Pancreas (tissue), 10 donors: ENCODE measurements at regions not wholly inside any gene's neighbourhood (a gene's known extent, or its start where the extent isn't known, plus 50 kb on each side); places are given as distances from the start of the nearest gene placed in this dataset.

Source experiments
- ATAC-seq, 4 donors: fragments of 200-7000 bp; cut with Tn5 transposase; one replicate each; pipeline versions ENCODE4 v1.8.0 to v1.9.1; 2020; ENCODE audit warnings: mild to moderate bottlenecking in 4 of 4, moderate library complexity in 4 of 4
- DNase-seq, 6 donors: peaks; one replicate each; pipeline ENCODE4 v3.0.0-alpha.2; 2020
- FAIRE-seq: peaks from 2 replicates; lab custom pipeline; 2012; peaks lifted over from hg19 to GRCh38; lab: Jason Lieb, UNC
- H3K27ac ChIP-seq, 4 donors: fragments of 200-600 bp; sonication (generic); 1 replicate in 3 of 4; 2 replicates in 1 of 4; pipeline versions ENCODE4 v1.5.0 to v1.8.0; 2020
- H3K27me3 ChIP-seq, 4 donors: fragments of 200-600 bp; one replicate each; pipeline ENCODE4 v1.8.0; 2021
- H3K36me3 ChIP-seq, 3 donors: fragments of 200-600 bp; sonication (generic) in 1 of 3; one replicate each; pipeline versions ENCODE4 v1.5.0 to v1.8.0; 2020 to 2021
- H3K4me1 ChIP-seq, 3 donors: fragments of 200-600 bp; one replicate each; pipeline ENCODE4 v1.8.0; 2021
- H3K4me3 ChIP-seq, 4 donors: fragments of 200-600 bp; sonication (generic) in 2 of 4; one replicate each; pipeline versions ENCODE4 v1.5.0 to v1.8.0; 2020 to 2021
- H3K9me3 ChIP-seq, 4 donors: fragments of 200-600 bp; one replicate each; pipeline ENCODE4 v1.8.0; 2021
- CTCF ChIP-seq, 4 donors: fragments of 200-600 bp; sonication (generic) in 3 of 4; IDR thresholded peaks; one replicate each; pipeline versions ENCODE4 v1.5.0 to v1.8.0; 2021; ENCODE audit warnings: antibody characterized with exemption in 4 of 4
- WGBS, 2 donors: extraction: QIAGEN DNeasy Blood & Tissue Kit; methylation state at CpG; one replicate each; pipeline ENCODE4 v1.1.7; 2013; 5-methylcytosine and 5-hydroxymethylcytosine counted together
- intact Hi-C, 3 donors: fragments of 100-400 bp; cut with DNase I; formaldehyde crosslinking; loops; one replicate each; pipeline versions ENCODE4 v1.11.1 to v1.14.2; 2022
- donor health status: healthy with polysubstance abuse.
- donor health status: DM: no; HTN: no; CAD: no; lungs with moderate emphysema.
- donor health status: DM: no; HTN: no; CAD: no.
- donor health status: control.
- donor health status: control.
- donor health status: Bipolar disorder and iron deficiency.
- donor health status: DM: yes; HTN: yes; CAD: no.
- donor health status: DM: no; HTN: no; CAD: no.
- donor health status: DM: no; HTN: no; CAD: no.
- donor health status: DM: yes; HTN: yes; CAD: no.

DNA sequence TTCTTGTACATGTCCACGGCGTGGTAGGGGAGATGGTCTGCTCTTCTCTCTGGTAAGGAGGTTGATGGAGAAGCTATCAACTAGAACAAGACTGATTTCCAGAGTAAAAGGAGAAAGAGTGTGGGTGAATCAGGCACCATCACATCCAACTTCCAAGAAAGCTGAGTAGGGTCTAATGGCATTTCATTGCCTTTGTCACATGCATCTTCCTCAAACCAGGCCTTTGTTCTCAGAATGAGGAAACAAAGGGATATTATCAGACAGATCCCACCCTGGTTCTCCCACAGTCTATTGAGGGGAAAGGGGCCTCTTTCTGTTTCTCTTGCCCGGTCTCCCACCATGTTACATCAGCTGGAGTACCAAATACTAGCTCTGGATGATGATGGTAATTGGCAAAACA is 160.2 kb upstream of the RBPJ start:
- H3K27me3 ChIP-seq = no peaks in the 10 kb centered on the region
- ATAC-seq (no peak), FAIRE-seq (no peak), DNase-seq (no peak)
- no peak for TF ChIP-seq CTCF (IDR thresholded peaks at IDR 0.05)
- no peaks in the 10 kb centered on the region for H3K36me3 ChIP-seq
- no peaks in the 10 kb centered on the region for H3K9me3 ChIP-seq
- H3K4me1 ChIP-seq = no peaks in the 10 kb centered on the region
- no peak overlapping the region for H3K27ac ChIP-seq
- no peak overlapping the region for H3K4me3 ChIP-seq
- WGBS, 2 donors = 98% methylated on average over 3 of the region's 3 CpGs
- intact Hi-C loops = no loop called here

DNA sequence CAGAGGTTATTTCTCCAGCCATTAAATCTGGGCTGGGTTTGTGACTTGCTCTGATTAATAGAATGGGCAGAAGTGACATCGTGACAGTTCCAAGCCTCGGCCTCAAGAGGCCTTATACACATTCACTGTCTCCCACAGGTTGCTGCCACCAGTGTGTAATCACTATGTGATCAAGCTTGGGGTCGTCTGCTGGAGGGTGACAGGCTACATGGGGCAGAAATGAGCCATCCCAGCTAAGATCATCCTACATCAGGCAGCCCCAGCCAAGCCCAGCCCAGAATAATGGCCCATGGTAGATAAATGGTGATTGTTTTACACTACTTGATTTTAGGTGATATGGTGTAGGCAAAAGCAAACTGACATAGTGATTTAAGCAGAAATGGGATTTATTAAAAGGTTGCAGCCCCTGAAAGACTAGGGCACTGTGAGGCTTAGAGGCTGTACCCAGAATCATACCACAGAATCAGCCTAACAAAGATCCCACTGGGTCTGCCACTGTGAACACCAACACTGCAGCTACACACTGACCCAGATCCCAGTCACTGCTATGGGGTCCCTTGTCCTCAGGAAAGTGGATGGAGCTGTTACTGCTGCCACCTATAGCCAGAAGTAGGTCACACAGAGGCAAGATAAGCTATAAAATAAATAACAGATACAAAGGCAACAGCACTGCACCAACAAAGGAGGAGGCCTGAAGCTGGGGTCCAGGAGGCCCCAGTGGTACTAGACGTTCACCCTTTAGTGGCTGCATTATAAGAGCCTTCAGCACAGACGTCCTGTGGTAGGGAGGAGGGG is 159.6 kb upstream of the RBPJ start:
- intact Hi-C loops = no loop called here
- no peak for FAIRE-seq
- no peak overlapping the region for H3K27ac ChIP-seq
- no peak for DNase-seq
- ATAC-seq = peak in 3 of 4 donors; percentile 32 to 69 (median 56)
- no peak overlapping the region for H3K4me3 ChIP-seq
- no peaks in the 10 kb centered on the region for H3K27me3 ChIP-seq
- no peaks in the 10 kb centered on the region for H3K4me1 ChIP-seq
- no peak for TF ChIP-seq CTCF (IDR thresholded peaks at IDR 0.05)
- H3K36me3 ChIP-seq = no peaks in the 10 kb centered on the region
- no peaks in the 10 kb centered on the region for H3K9me3 ChIP-seq
- 75 to 76% methylated on average over 5 of the region's 5 CpGs for WGBS, 2 donors

DNA sequence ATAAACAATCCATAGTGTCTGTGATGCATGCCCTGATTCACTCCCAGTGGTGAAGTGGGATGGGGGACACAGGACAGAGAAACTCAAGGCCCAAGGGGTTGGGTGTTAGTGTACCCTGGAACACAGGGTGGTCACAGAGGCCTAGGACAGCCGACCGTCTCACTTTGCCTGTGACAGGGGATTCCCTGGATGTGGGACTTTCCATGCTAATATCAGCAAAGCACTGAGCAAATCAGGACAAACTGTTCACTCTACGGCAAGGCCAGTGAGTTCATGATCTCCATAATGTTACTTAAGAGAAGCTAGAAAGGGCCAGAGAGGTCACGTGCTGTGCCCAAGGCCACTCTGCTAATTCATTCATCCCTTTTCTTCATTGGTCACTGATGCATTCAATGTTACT is 158.7 kb upstream of the RBPJ start:
- no peak for TF ChIP-seq CTCF (IDR thresholded peaks at IDR 0.05)
- no peak overlapping the region for H3K4me3 ChIP-seq
- FAIRE-seq (no peak), ATAC-seq (peak in 1 of 4 donors; percentile 76), DNase-seq (no peak)
- H3K27me3 ChIP-seq = no peaks in the 10 kb centered on the region
- H3K36me3 ChIP-seq = no peaks in the 10 kb centered on the region
- WGBS, 2 donors = 70 to 73% methylated on average over 4 of the region's 4 CpGs
- H3K27ac ChIP-seq = no peak overlapping the region
- H3K9me3 ChIP-seq = no peaks in the 10 kb centered on the region
- intact Hi-C loops = no loop called here
- no peaks in the 10 kb centered on the region for H3K4me1 ChIP-seq

DNA sequence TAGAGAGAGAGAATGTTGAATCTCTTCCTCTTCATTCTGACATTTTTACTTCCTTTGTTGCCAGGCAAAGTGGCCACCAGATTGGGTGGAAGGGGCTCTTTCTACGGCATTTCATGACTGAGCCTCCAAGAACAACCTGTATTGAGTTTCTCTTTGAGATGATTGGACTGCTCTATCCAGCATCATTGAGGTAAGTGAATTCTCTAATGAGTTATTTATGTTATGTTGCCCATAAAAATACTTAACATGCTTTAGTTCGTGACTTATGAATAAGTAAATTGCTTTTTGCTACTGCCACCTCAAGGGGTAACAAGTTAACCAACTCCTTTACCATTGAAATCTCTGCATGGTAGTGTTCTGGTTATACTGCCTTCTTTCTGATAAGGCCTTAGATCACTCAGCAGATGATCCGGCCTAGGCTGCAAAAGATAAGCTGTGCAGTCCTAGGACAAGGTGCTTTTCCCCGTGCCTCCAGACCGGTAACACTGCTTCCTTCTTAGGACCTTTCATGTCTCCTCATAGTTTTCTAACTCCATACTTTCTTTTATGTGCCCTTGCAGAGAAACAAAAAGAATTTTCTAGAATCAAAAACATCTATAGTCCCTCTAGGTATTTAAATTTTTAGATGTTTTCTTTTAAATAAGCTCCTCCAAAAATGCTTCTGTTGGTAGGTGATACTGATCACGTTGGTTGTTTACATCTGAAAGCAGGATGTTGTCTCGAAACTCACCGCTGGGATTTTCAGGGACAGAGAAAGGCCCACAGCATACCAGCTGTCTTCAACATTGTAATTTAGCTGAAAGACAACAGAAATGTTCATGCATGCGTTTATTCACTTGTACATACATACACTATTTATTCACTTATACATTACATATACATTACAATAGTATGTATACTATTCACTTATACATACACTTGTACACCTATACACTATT is 157.1 kb upstream of the RBPJ start:
- intact Hi-C loops = no loop called here
- H3K36me3 ChIP-seq = no peaks in the 10 kb centered on the region
- no peak overlapping the region for H3K27ac ChIP-seq
- FAIRE-seq (no peak), DNase-seq (no peak), ATAC-seq (no peak)
- no peaks in the 10 kb centered on the region for H3K9me3 ChIP-seq
- TF ChIP-seq CTCF (IDR thresholded peaks at IDR 0.05) = no peak
- H3K4me3 ChIP-seq = no peak overlapping the region
- no peaks in the 10 kb centered on the region for H3K4me1 ChIP-seq
- no peaks in the 10 kb centered on the region for H3K27me3 ChIP-seq
- WGBS, 2 donors = 74 to 77% methylated on average over 9 of the region's 9 CpGs
